H1 (cell line): ENCODE measurements at regions not wholly inside any gene's neighbourhood (a gene's known extent, or its start where the extent isn't known, plus 50 kb on each side); places are given as distances from the start of the nearest gene placed in this dataset.

Experiments
- ASH2L ChIP-seq: fragments of 200-600, 300-600 bp; sonication (generic); IDR thresholded peaks from one replicate; pipeline ENCODE4 v1.7.1; 2017; ENCODE audit warnings: low read length
- CBX5 ChIP-seq: fragments of 300-800, 300-1000 bp; sonication (generic); IDR thresholded peaks from 2 replicates; pipeline ENCODE4 v1.7.1; 2016; ENCODE audit warnings: antibody characterized with exemption, low read length, low read depth
- CEBPB ChIP-seq: IDR thresholded peaks from 2 replicates; pipeline ENCODE4 v1.6.1; 2012; ENCODE audit warnings: low read depth, low read length
- CHD7 ChIP-seq: fragments of 300-600 bp; sonication (generic); IDR thresholded peaks from 2 replicates; pipeline ENCODE4 v1.7.1; 2012; ENCODE audit warnings: low read length, moderate library complexity, mild to moderate bottlenecking, inconsistent platforms; ENCODE audit not compliant: insufficient replicate concordance
- CREB1 ChIP-seq: IDR thresholded peaks from 2 replicates; pipeline ENCODE4 v1.6.1; 2012; ENCODE audit warnings: inconsistent platforms
- CTBP2 ChIP-seq: IDR thresholded peaks from 2 replicates; pipeline ENCODE4 v1.7.0; 2011; ENCODE audit warnings: borderline replicate concordance, mild to moderate bottlenecking, moderate library complexity, mixed read lengths, low read length; ENCODE audit not compliant: insufficient read depth, insufficient read length
- EZH2 ChIP-seq: fragments of 200-600 bp; sonication (generic); IDR thresholded peaks from 2 replicates; pipeline ENCODE4 v1.7.1; 2012; ENCODE audit warnings: low read depth, mild to moderate bottlenecking, moderate library complexity, low read length, inconsistent platforms; ENCODE audit not compliant: severe bottlenecking
- POLR2A ChIP-seq, 2 experiments: IDR thresholded peaks; 1 replicate in 1 of 2; 2 replicates in 1 of 2; pipeline ENCODE4 v1.6.1; 2011; ENCODE audit warnings: low read depth in 2 of 2, low read length in 2 of 2, mild to moderate bottlenecking in 2 of 2; ENCODE audit errors: control extremely low read depth in 1 of 2
- POLR2AphosphoS5 ChIP-seq: IDR thresholded peaks from 2 replicates; pipeline ENCODE4 v1.6.1; 2011; ENCODE audit warnings: low read depth, low read length
- RAD21 ChIP-seq, 2 experiments: IDR thresholded peaks in 1 of 2; conservative IDR thresholded peaks in 1 of 2; 2 replicates each; pipeline ENCODE4 v1.6.1; 2011; ENCODE audit warnings: low read depth in 2 of 2, low read length in 2 of 2, improper control_type of control experiment in 1 of 2, inconsistent platforms in 1 of 2, mild to moderate bottlenecking in 1 of 2, moderate library complexity in 1 of 2
- SP1 ChIP-seq: IDR thresholded peaks from 2 replicates; pipeline ENCODE4 v1.6.1; 2011; ENCODE audit warnings: low read depth, low read length
- TF ChIP-seq, protein P1 (sequence below), 3 experiments: IDR thresholded peaks; 1 replicate in 2 of 3; 2 replicates in 1 of 3; pipeline versions ENCODE4 v1.5.1 to v1.6.1; 2011; ENCODE audit warnings: low read length in 3 of 3, mild to moderate bottlenecking in 3 of 3, inconsistent platforms in 2 of 3, low read depth in 1 of 3, moderate library complexity in 1 of 3; ENCODE audit not compliant: insufficient read depth in 1 of 3; ENCODE audit errors: control extremely low read depth in 1 of 3

DNA sequence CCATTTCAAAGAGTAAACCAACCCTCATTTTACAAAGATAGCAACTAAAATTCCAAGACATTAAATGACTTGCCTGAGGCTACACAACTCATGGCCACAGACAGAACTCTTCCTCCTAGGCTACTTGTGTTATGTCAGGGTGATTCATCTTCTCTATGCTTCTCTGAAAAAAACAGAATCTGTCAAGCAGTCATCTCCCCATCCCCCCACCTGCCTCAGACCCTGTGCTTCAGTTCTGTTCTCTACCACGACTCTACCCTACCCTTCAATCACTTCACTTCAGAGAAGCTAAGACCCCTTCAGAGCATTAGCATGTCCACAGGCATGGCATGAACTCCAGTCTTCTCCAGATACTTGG is 277.7 kb upstream of the PTGER4 start:
- TF ChIP-seq SP1 (no peak), POLR2AphosphoS5 (no peak), RAD21 (IDR thresholded peaks at IDR 0.05 in 1 of 2, conservative IDR thresholded peaks at IDR 0.05 in 1 of 2; ENCODE audit: low read depth in 2 of 2, low read length in 2 of 2) (no peak), CBX5 (no peak), CTBP2 (no peak), CHD7 (no peak), ASH2L (no peak), CEBPB (no peak), POLR2A (IDR thresholded peaks at IDR 0.05; ENCODE audit: control extremely low read depth in 1 of 2, low read depth in 2 of 2, low read length in 2 of 2) (no peak), EZH2 (no peak), CREB1 (no peak)
- TF ChIP-seq, protein P1, sequence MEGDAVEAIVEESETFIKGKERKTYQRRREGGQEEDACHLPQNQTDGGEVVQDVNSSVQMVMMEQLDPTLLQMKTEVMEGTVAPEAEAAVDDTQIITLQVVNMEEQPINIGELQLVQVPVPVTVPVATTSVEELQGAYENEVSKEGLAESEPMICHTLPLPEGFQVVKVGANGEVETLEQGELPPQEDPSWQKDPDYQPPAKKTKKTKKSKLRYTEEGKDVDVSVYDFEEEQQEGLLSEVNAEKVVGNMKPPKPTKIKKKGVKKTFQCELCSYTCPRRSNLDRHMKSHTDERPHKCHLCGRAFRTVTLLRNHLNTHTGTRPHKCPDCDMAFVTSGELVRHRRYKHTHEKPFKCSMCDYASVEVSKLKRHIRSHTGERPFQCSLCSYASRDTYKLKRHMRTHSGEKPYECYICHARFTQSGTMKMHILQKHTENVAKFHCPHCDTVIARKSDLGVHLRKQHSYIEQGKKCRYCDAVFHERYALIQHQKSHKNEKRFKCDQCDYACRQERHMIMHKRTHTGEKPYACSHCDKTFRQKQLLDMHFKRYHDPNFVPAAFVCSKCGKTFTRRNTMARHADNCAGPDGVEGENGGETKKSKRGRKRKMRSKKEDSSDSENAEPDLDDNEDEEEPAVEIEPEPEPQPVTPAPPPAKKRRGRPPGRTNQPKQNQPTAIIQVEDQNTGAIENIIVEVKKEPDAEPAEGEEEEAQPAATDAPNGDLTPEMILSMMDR (IDR thresholded peaks at IDR 0.05; ENCODE audit: control extremely low read depth in 1 of 3, insufficient read depth in 1 of 3, low read depth in 1 of 3, low read length in 3 of 3), result no peak
